GM12878 (cell line): ENCODE measurements at regions not wholly inside any gene's neighbourhood (a gene's known extent, or its start where the extent isn't known, plus 50 kb on each side); places are given as distances from the start of the nearest gene placed in this dataset.
A peak's percentile ranks its signal among the peaks of the same experiment; 100 is the strongest.

Experiments used
- ATAC-seq: fragments of 200-7000 bp; cut with Tn5 transposase; 3 replicates; pipeline ENCODE4 v1.9.1; 2020; ENCODE audit warnings: mild to moderate bottlenecking, moderate library complexity
- BruUV-seq: library from RNA; stranded (reverse); fragments of 400-500 nt; replicated peaks from 2 replicates; lab custom pipeline; 2021; lab: Mats Ljungman, UMichigan
- CTCF ChIA-PET: fragments of 300-600 bp; sonication (Branson Sonifier 250); formaldehyde crosslinking; extraction: SDS; loops from one replicate; lab custom pipeline; 2021; ENCODE audit warnings: inconsistent platforms; lab: Yijun Ruan, JAX
- POLR2A ChIA-PET: fragments of 350-600 bp; formaldehyde crosslinking; extraction: SDS; loops from one replicate; lab custom pipeline; 2021; ENCODE audit warnings: inconsistent platforms; lab: Charles Lee
- RAD21 ChIA-PET: fragments of 300-600 bp; sonication (Branson Sonifier 250); formaldehyde crosslinking; loops from one replicate; lab custom pipeline; 2023; ENCODE audit warnings: antibody characterized with exemption; ENCODE audit not compliant: unreplicated experiment; lab: Charles Lee
- SMC1A ChIA-PET: fragments of 300-600 bp; sonication (Branson Sonifier 250); formaldehyde crosslinking; loops from one replicate; lab custom pipeline; 2023; ENCODE audit not compliant: unreplicated experiment, uncharacterized antibody; lab: Charles Lee
- DNase-seq: peaks from one replicate; pipeline ENCODE4 v3.0.0-alpha.2; 2011; ENCODE audit warnings: low read depth, low spot score
- FAIRE-seq: peaks from 3 replicates; lab custom pipeline; 2011; peaks lifted over from hg19 to GRCh38; lab: Jason Lieb, UNC
- H2AFZ ChIP-seq: 2 replicates; pipeline ENCODE4 v1.6.0; 2011; ENCODE audit warnings: low read depth, low read length, control low read depth; ENCODE audit not compliant: control insufficient read depth
- H3K27ac ChIP-seq: 2 replicates; pipeline ENCODE4 v1.5.1; 2011; ENCODE audit warnings: control low read depth; ENCODE audit not compliant: control insufficient read depth, insufficient read depth
- H3K27me3 ChIP-seq, 2 experiments: replicated peaks in 1 of 2; 2 replicates each; pipeline versions ENCODE4 v1.6.0 to v1.6.1; 2011; ENCODE audit warnings: low read length in 1 of 2; ENCODE audit not compliant: control insufficient read depth in 2 of 2, insufficient read depth in 2 of 2
- H3K36me3 ChIP-seq, 2 experiments: 2 replicates each; pipeline ENCODE4 v1.5.1; 2011; ENCODE audit warnings: low read length in 1 of 2; ENCODE audit not compliant: control insufficient read depth in 2 of 2, insufficient read depth in 2 of 2
- H3K4me1 ChIP-seq: 2 replicates; pipeline ENCODE4 v1.6.1; 2011; ENCODE audit warnings: mild to moderate bottlenecking, low read length, moderate library complexity, mixed read lengths; ENCODE audit not compliant: control insufficient read depth, insufficient read depth
- H3K4me2 ChIP-seq: 2 replicates; pipeline ENCODE4 v1.6.0; 2011; ENCODE audit warnings: control low read depth; ENCODE audit not compliant: control insufficient read depth, insufficient read depth
- H3K4me3 ChIP-seq: fragments of 200-600 bp; sonication (generic); 2 replicates; pipeline ENCODE4 v1.5.1; 2016
- H3K79me2 ChIP-seq: 2 replicates; pipeline ENCODE4 v1.6.0; 2011; ENCODE audit warnings: low read length; ENCODE audit not compliant: control insufficient read depth, insufficient read depth
- H3K9ac ChIP-seq: 2 replicates; pipeline ENCODE4 v1.8.0; 2011; ENCODE audit warnings: low read length, control low read depth, mixed read lengths; ENCODE audit not compliant: control insufficient read depth, insufficient read depth
- H3K9me3 ChIP-seq: replicated peaks from 3 replicates; pipeline ENCODE4 v1.5.1; 2011; ENCODE audit warnings: mild to moderate bottlenecking, low read length; ENCODE audit not compliant: control insufficient read depth, insufficient read depth
- H4K20me1 ChIP-seq: 2 replicates; pipeline ENCODE4 v1.6.0; 2011; ENCODE audit not compliant: control insufficient read depth, insufficient read depth
- CBX3 ChIP-seq: fragments of 200-600 bp; sonication (generic); IDR thresholded peaks from 2 replicates; pipeline ENCODE4 v1.6.1; 2016; ENCODE audit warnings: low read depth, borderline replicate concordance
- IKZF1 ChIP-seq: fragments of 450-650 bp; conservative IDR thresholded peaks from 2 replicates; pipeline ENCODE4 v1.6.1; 2017; ENCODE audit warnings: antibody characterized with exemption, mild to moderate bottlenecking
- KLF5 ChIP-seq: fragments of 450-650 bp; IDR thresholded peaks from 2 replicates; pipeline ENCODE4 v1.6.1; 2014; ENCODE audit warnings: mild to moderate bottlenecking; ENCODE audit not compliant: partially characterized antibody
- PAX5 ChIP-seq: IDR thresholded peaks from 2 replicates; pipeline ENCODE4 v1.6.1; 2011; ENCODE audit warnings: low read depth, low read length, borderline replicate concordance
- PML ChIP-seq: IDR thresholded peaks from 2 replicates; pipeline ENCODE4 v1.6.1; 2012; ENCODE audit warnings: low read length, inconsistent platforms
- POLR2AphosphoS2 ChIP-seq: IDR thresholded peaks from 2 replicates; pipeline ENCODE4 v1.6.1; 2011; ENCODE audit warnings: low read depth, mild to moderate bottlenecking, low read length, improper control_type of control experiment, moderate library complexity
- STAT1 ChIP-seq: fragments of 450-650 bp; conservative IDR thresholded peaks from 2 replicates; pipeline ENCODE4 v1.6.1; 2014; ENCODE audit warnings: antibody characterized with exemption, mild to moderate bottlenecking
- ZNF207 ChIP-seq: fragments of 450-650 bp; IDR thresholded peaks from 2 replicates; pipeline ENCODE4 v1.6.1; 2014; ENCODE audit warnings: antibody characterized with exemption, mild to moderate bottlenecking, borderline replicate concordance
- WGBS: methylation state at CpG from one replicate; pipeline ENCODE4 v1.1.6; 2016; ENCODE audit warnings: low lambda C conversion rate; ENCODE audit not compliant: insufficient replicate concordance, insufficient coverage; ENCODE audit errors: missing lambda C conversion rate; 5-methylcytosine and 5-hydroxymethylcytosine counted together
- in situ Hi-C: fragments of 300-500 bp; cut with MboI; formaldehyde crosslinking; loops from 9 replicates; pipeline ENCODE4 v1.14.3; 2018; ENCODE audit warnings: mixed read lengths
- intact Hi-C: fragments of 100-400 bp; cut with micrococcal nuclease; formaldehyde crosslinking; loops from one replicate; pipeline ENCODE4 v1.14.2; 2022; ENCODE audit not compliant: unreplicated experiment
- TF ChIP-seq, protein P1 (sequence below): fragments of 450-650 bp; formaldehyde crosslinking; IDR thresholded peaks from 2 replicates; pipeline ENCODE4 v1.4.0; 2020; ENCODE audit warnings: mild to moderate bottlenecking, moderate library complexity
- TF ChIP-seq, protein P2 (sequence below): IDR thresholded peaks from 2 replicates; pipeline ENCODE4 v1.6.1; 2011; ENCODE audit warnings: mild to moderate bottlenecking, low read depth, low read length, moderate library complexity; ENCODE audit not compliant: insufficient replicate concordance

DNA sequence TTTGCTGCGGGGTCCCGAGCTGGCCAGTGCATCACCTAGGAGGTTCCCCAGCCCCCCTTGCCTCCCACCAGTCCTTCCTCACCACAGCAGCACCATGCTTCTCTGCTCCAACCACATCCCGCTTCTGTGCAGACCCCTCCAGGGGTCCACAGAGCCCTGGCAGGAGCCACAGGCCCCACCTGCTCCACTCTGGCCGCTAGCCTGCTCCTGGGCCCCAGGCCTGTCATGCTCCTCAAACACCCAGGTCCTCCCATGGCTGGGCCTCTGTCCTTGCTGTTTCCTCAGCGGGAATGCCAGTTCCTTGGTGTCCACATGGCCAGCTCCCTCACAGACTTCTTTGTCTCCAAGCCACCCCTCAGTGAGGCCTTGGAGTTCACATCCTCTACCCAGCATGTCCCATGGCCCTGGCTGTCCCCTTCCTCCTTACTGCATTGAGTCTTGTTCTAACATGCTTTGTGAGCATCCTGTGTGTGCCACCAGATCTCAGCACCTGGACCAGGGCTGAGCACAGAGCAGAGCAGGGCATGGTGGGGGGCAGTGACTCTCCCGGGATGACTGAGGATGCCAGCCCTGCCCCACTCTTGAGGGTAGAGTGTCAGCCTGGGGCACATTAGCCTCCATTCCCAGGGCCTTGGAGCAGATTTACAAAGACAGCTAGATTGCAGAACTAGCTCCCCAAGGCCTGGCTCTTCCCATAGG lies 201.0 kb upstream of the HS6ST1 start (continued):
- TF ChIP-seq, protein P1, sequence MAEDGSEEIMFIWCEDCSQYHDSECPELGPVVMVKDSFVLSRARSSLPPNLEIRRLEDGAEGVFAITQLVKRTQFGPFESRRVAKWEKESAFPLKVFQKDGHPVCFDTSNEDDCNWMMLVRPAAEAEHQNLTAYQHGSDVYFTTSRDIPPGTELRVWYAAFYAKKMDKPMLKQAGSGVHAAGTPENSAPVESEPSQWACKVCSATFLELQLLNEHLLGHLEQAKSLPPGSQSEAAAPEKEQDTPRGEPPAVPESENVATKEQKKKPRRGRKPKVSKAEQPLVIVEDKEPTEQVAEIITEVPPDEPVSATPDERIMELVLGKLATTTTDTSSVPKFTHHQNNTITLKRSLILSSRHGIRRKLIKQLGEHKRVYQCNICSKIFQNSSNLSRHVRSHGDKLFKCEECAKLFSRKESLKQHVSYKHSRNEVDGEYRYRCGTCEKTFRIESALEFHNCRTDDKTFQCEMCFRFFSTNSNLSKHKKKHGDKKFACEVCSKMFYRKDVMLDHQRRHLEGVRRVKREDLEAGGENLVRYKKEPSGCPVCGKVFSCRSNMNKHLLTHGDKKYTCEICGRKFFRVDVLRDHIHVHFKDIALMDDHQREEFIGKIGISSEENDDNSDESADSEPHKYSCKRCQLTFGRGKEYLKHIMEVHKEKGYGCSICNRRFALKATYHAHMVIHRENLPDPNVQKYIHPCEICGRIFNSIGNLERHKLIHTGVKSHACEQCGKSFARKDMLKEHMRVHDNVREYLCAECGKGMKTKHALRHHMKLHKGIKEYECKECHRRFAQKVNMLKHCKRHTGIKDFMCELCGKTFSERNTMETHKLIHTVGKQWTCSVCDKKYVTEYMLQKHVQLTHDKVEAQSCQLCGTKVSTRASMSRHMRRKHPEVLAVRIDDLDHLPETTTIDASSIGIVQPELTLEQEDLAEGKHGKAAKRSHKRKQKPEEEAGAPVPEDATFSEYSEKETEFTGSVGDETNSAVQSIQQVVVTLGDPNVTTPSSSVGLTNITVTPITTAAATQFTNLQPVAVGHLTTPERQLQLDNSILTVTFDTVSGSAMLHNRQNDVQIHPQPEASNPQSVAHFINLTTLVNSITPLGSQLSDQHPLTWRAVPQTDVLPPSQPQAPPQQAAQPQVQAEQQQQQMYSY (CRISPR knock-in tag), result no peak
- TF ChIP-seq, all 136 proteins: peak for 0

DNA sequence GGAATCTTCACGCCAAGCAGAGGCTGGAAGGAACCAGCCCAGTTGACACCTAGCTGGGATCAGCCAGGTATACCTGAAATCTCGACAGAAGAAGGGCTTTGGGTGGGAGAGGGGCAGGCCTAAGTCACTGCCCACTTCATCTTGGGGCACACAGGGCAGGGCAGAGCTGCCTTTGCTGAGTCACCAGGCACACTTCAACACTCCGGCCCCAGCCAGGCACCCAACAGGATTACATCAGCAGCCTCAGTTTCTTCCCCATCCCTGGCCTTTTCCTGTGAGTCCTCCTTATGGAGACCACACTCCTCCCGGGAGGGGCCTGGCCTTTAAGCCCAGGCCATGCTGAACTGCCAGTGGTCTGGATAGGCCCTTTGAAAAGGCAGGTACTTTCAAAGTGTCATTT lies 201.7 kb upstream of the HS6ST1 start:
- TF ChIP-seq CBX3 (no peak), PML (no peak), IKZF1 (no peak), ZNF207 (no peak), STAT1 (no peak), PAX5 (no peak), KLF5 (no peak), POLR2AphosphoS2 (no peak)
- TF ChIP-seq, protein P2, sequence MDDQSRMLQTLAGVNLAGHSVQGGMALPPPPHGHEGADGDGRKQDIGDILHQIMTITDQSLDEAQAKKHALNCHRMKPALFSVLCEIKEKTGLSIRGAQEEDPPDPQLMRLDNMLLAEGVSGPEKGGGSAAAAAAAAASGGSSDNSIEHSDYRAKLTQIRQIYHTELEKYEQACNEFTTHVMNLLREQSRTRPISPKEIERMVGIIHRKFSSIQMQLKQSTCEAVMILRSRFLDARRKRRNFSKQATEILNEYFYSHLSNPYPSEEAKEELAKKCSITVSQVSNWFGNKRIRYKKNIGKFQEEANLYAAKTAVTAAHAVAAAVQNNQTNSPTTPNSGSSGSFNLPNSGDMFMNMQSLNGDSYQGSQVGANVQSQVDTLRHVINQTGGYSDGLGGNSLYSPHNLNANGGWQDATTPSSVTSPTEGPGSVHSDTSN, result no peak
- Histone ChIP-seq H3K9me3 (no peaks in the 10 kb centered on the region; the same call in 2 of the 3 replicates), H3K4me2 (no peak overlapping the region), H3K4me3 (no peak overlapping the region), H3K9ac (no peak overlapping the region), H3K79me2 (no peaks in the 10 kb centered on the region), H2AFZ (no peak overlapping the region), H3K27me3 (0 out of 4 replicates have a peak, but pooled peaks cover 0 to 3% of the 10 kb centered on the region in 2 experiments), H3K27ac (no peak overlapping the region), H3K4me1 (peaks cover 11% of the 10 kb centered on the region), H4K20me1 (no peaks in the 10 kb centered on the region), H3K36me3 (no peaks in the 10 kb centered on the region)
- in situ Hi-C loops (no loop called here), intact Hi-C loops (no loop called here)
- BruUV-seq, result no TSS peak
- ChIA-PET CTCF (no interaction called here), RAD21 (no interaction called here), POLR2A (no interaction called here), SMC1A (no interaction called here)
- FAIRE-seq, result no peak
- ATAC-seq, result peak; percentile 31
- WGBS, result 27% methylated on average over 4 of the region's 4 CpGs
- no peak for DNase-seq
